ENCODE measurements at regions not wholly inside any gene's neighbourhood (a gene's known extent, or its start where the extent isn't known, plus 50 kb on each side); places are given as distances from the start of the nearest gene placed in this dataset.

DNA sequence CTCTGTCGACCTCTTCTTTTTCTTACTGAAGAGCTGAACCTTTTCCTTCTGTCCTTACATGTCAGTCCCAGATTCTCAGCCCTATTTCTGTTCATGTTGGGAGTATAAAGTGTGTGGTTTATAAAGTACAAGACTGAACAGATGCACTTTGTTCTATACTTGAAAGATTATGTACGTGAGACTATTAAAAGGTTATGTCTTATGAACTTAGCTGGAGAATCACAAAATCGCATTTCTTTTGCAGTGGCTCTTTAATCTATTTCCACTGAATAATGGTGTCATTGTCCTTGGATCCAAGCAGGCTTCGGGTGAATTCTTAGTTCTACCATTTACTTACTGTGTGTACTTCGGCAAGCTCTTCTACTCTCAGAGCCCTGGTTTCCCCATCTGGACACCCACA, 558.4 kb downstream of the TMEM135 start:
- DNase-seq (ENCODE audit: low read depth in 1 of 2, low spot score in 2 of 2) (no peak), FAIRE-seq (no peak)
- Histone ChIP-seq H3K27ac (ENCODE audit: low read depth, low read length) (no peak overlapping the region), H4K5ac (ENCODE audit: insufficient read length, low read depth, low read length) (no peak overlapping the region), H2BK20ac (ENCODE audit: low read length) (no peak overlapping the region), H2AK5ac (ENCODE audit: low read depth, low read length) (no peak overlapping the region), H4K91ac (replicated peaks; ENCODE audit: insufficient read length, low read length) (no peak overlapping the region), H2AFZ (ENCODE audit: low read length) (no peak overlapping the region), H2BK120ac (replicated peaks; ENCODE audit: low read depth, low read length) (no peak overlapping the region), H3K79me2 (ENCODE audit: control insufficient read depth in 1 of 2, insufficient read depth in 2 of 2, low read length in 2 of 2) (no peaks in the 10 kb centered on the region), H3K56ac (replicated peaks; ENCODE audit: insufficient read length, low read depth, low read length) (no peak overlapping the region), H3K14ac (ENCODE audit: insufficient read length) (no peak overlapping the region), H4K20me1 (replicated peaks in 1 of 2; ENCODE audit: control insufficient read depth in 1 of 2, insufficient read depth in 2 of 2, low read length in 2 of 2) (no peaks in the 10 kb centered on the region), H3K79me1 (ENCODE audit: low read depth, low read length) (no peaks in the 10 kb centered on the region), H2BK5ac (ENCODE audit: low read depth, low read length) (no peak overlapping the region), H4K8ac (ENCODE audit: extremely low read depth, insufficient read depth, low read length) (no peak overlapping the region), H2BK12ac (ENCODE audit: low read depth, low read length) (no peak overlapping the region), H3K23ac (ENCODE audit: insufficient read length) (no peak overlapping the region), H3K4me2 (ENCODE audit: insufficient read depth in 1 of 2, low read depth in 2 of 2, low read length in 2 of 2) (no peak overlapping the region), H3K4ac (replicated peaks; ENCODE audit: insufficient read length, low read depth, low read length) (no peak overlapping the region), H3K4me1 (replicated peaks in 1 of 4; ENCODE audit: control insufficient read depth in 3 of 4, insufficient read depth in 4 of 4, low read length in 3 of 4) (no peaks in the 10 kb centered on the region), H2BK15ac (ENCODE audit: low read length) (no peak overlapping the region), H3K36me3 (ENCODE audit: control insufficient read depth in 2 of 4, insufficient read depth in 4 of 4, low read length in 3 of 4) (no peaks in the 10 kb centered on the region; a peak in 1 of 8 replicates), H3K23me2 (ENCODE audit: low read depth, low read length) (no peaks in the 10 kb centered on the region), H3K27me3 (replicated peaks in 1 of 4; ENCODE audit: control insufficient read depth in 3 of 4, extremely low read depth in 1 of 4, insufficient read depth in 3 of 4, low read length in 3 of 4) (no peaks in the 10 kb centered on the region), H3K18ac (ENCODE audit: extremely low read depth, low read length) (no peak overlapping the region), H3K4me3 (ENCODE audit: extremely low read depth in 1 of 4, insufficient read depth in 2 of 4, low read depth in 3 of 4, low read length in 4 of 4) (no peak overlapping the region), H3K9ac (replicated peaks in 1 of 4; ENCODE audit: extremely low read depth in 1 of 4, low read depth in 3 of 4, low read length in 3 of 4) (no peak overlapping the region), H3K9me3 (ENCODE audit: insufficient read depth in 2 of 2, low read depth in 1 of 2, low read length in 1 of 2) (no peaks in the 10 kb centered on the region)
- POLR2A ChIA-PET (ENCODE audit: partially characterized antibody) = no interaction called here
- CTCF ChIA-PET (ENCODE audit: partially characterized antibody) = interaction anchor here (0.7 to 1.1 kb wide), 4 partner anchors 24 to 609 kb away, joined by 3 to 5 read pairs (median 3); no protein-coding TSS in a partner anchor
- no peak for TF ChIP-seq SP1 (IDR thresholded peaks at IDR 0.05; ENCODE audit: low read depth, low read length)
- 70% methylated on average over 5 of the region's 5 CpGs; no CpG with 5 or more reads in 1 of the 2 experiments for WGBS, 2 experiments (ENCODE audit: extremely low coverage in 1 of 2, insufficient coverage in 1 of 2, insufficient read length in 1 of 2, insufficient replicate concordance in 2 of 2, low coverage in 1 of 2, low lambda C conversion rate in 2 of 2, missing lambda C conversion rate in 1 of 2)
